Mucosa of rectum (tissue), 2 donors: ENCODE measurements at regions not wholly inside any gene's neighbourhood (a gene's known extent, or its start where the extent isn't known, plus 50 kb on each side); places are given as distances from the start of the nearest gene placed in this dataset.

Experiments used
- H3K27ac ChIP-seq, 2 donors: one replicate each; pipeline ENCODE4 v1.7.0; 2013; ENCODE audit warnings: inconsistent platforms in 2 of 2, low read depth in 2 of 2, low read length in 2 of 2
- H3K27me3 ChIP-seq, 2 donors: one replicate each; pipeline ENCODE4 v1.7.0; 2013; ENCODE audit warnings: low read length in 2 of 2; ENCODE audit not compliant: control insufficient read depth in 2 of 2, insufficient read depth in 2 of 2
- H3K36me3 ChIP-seq, 2 donors: one replicate each; pipeline ENCODE4 v1.7.0; 2013; ENCODE audit warnings: low read length in 2 of 2; ENCODE audit not compliant: control insufficient read depth in 2 of 2, insufficient read depth in 2 of 2
- H3K4me1 ChIP-seq, 2 donors: one replicate each; pipeline ENCODE4 v1.7.0; 2013; ENCODE audit warnings: low read length in 2 of 2, mild to moderate bottlenecking in 1 of 2; ENCODE audit not compliant: control insufficient read depth in 2 of 2, insufficient read depth in 2 of 2
- H3K4me3 ChIP-seq, 2 donors: one replicate each; pipeline ENCODE4 v1.7.0; 2013; ENCODE audit warnings: low read length in 2 of 2
- H3K9ac ChIP-seq, 2 donors: one replicate each; pipeline ENCODE4 v1.7.0; 2013; ENCODE audit warnings: low read length in 2 of 2, low read depth in 1 of 2, mild to moderate bottlenecking in 1 of 2
- H3K9me3 ChIP-seq, 2 donors: one replicate each; pipeline ENCODE4 v1.7.0; 2013; ENCODE audit warnings: low read length in 2 of 2; ENCODE audit not compliant: control insufficient read depth in 2 of 2
- donor health status: healthy.
- donor health status: Normal muscosa, but diverticular disease.

- no peaks in the 10 kb centered on the region for H3K4me1 ChIP-seq
- H3K9ac ChIP-seq, result no peak overlapping the region
- H3K9me3 ChIP-seq, result peaks cover 0 to 2% of the 10 kb centered on the region in 2 donors
- H3K4me3 ChIP-seq, result no peak overlapping the region
- no peak overlapping the region for H3K27ac ChIP-seq
- H3K36me3 ChIP-seq, result no peaks in the 10 kb centered on the region
- H3K27me3 ChIP-seq, result no peaks in the 10 kb centered on the region
Observed at GRCh38 chr16:64292953-64293352, 828.9 kb downstream of the CDH11 start.

GRCh38 chr16:64292161-64292560 lies 829.7 kb downstream of the CDH11 start:
- H3K4me1 ChIP-seq, result no peaks in the 10 kb centered on the region
- no peak overlapping the region for H3K9ac ChIP-seq
- no peaks in the 10 kb centered on the region for H3K27me3 ChIP-seq
- peaks cover 0 to 2% of the 10 kb centered on the region in 2 donors for H3K9me3 ChIP-seq
- H3K36me3 ChIP-seq, result no peaks in the 10 kb centered on the region
- H3K4me3 ChIP-seq, result no peak overlapping the region
- H3K27ac ChIP-seq, result no peak overlapping the region

- Histone ChIP-seq H3K36me3 (no peaks in the 10 kb centered on the region), H3K9me3 (peaks cover 0 to 2% of the 10 kb centered on the region in 2 donors), H3K4me3 (no peak overlapping the region), H3K27me3 (no peaks in the 10 kb centered on the region), H3K4me1 (no peaks in the 10 kb centered on the region), H3K27ac (no peak overlapping the region), H3K9ac (no peak overlapping the region)
Observed at GRCh38 chr16:64290461-64290860, 831.4 kb downstream of the CDH11 start.

GRCh38 chr16:64287655-64288528 lies 834.0 kb downstream of the CDH11 start:
- Histone ChIP-seq H3K27ac (no peak overlapping the region), H3K4me1 (no peaks in the 10 kb centered on the region), H3K9ac (no peak overlapping the region), H3K4me3 (no peak overlapping the region), H3K36me3 (no peaks in the 10 kb centered on the region), H3K9me3 (no peaks in the 10 kb centered on the region), H3K27me3 (no peaks in the 10 kb centered on the region)

GRCh38 chr16:64282181-64282580 lies 839.7 kb downstream of the CDH11 start:
- H3K4me3 ChIP-seq, result no peak overlapping the region
- H3K36me3 ChIP-seq, result no peaks in the 10 kb centered on the region
- no peak overlapping the region for H3K27ac ChIP-seq
- H3K27me3 ChIP-seq, result no peaks in the 10 kb centered on the region
- no peak overlapping the region for H3K9ac ChIP-seq
- no peaks in the 10 kb centered on the region for H3K4me1 ChIP-seq
- H3K9me3 ChIP-seq, result no peaks in the 10 kb centered on the region

- H3K27me3 ChIP-seq, result no peaks in the 10 kb centered on the region
- H3K9ac ChIP-seq, result no peak overlapping the region
- H3K4me1 ChIP-seq, result no peaks in the 10 kb centered on the region
- H3K4me3 ChIP-seq, result no peak overlapping the region
- H3K36me3 ChIP-seq, result no peaks in the 10 kb centered on the region
- H3K27ac ChIP-seq, result no peak overlapping the region
- no peaks in the 10 kb centered on the region for H3K9me3 ChIP-seq
Observed at GRCh38 chr16:64280317-64280716, 841.5 kb downstream of the CDH11 start.

GRCh38 chr16:64278196-64278595 lies 843.7 kb downstream of the CDH11 start:
- Histone ChIP-seq H3K36me3 (no peaks in the 10 kb centered on the region), H3K9me3 (no peaks in the 10 kb centered on the region), H3K27me3 (no peaks in the 10 kb centered on the region), H3K4me1 (no peaks in the 10 kb centered on the region), H3K27ac (no peak overlapping the region), H3K4me3 (no peak overlapping the region), H3K9ac (no peak overlapping the region)

- Histone ChIP-seq H3K4me3 (no peak overlapping the region), H3K36me3 (no peaks in the 10 kb centered on the region), H3K27me3 (no peaks in the 10 kb centered on the region), H3K27ac (no peak overlapping the region), H3K9me3 (no peaks in the 10 kb centered on the region), H3K9ac (no peak overlapping the region), H3K4me1 (no peaks in the 10 kb centered on the region)
Observed at GRCh38 chr16:64276646-64277045, 845.2 kb downstream of the CDH11 start.

GRCh38 chr16:64272028-64272427 lies 849.8 kb downstream of the CDH11 start:
- Histone ChIP-seq H3K36me3 (no peaks in the 10 kb centered on the region), H3K4me3 (no peak overlapping the region), H3K27ac (no peak overlapping the region), H3K9ac (no peak overlapping the region), H3K27me3 (no peaks in the 10 kb centered on the region), H3K4me1 (no peaks in the 10 kb centered on the region), H3K9me3 (peaks cover 0 to 2% of the 10 kb centered on the region in 2 donors)

GRCh38 chr16:64269756-64270155 lies 852.1 kb downstream of the CDH11 start:
- Histone ChIP-seq H3K4me3 (no peak overlapping the region), H3K4me1 (no peaks in the 10 kb centered on the region), H3K27me3 (no peaks in the 10 kb centered on the region), H3K9ac (no peak overlapping the region), H3K9me3 (peaks cover 0 to 2% of the 10 kb centered on the region in 2 donors), H3K27ac (no peak overlapping the region), H3K36me3 (no peaks in the 10 kb centered on the region)
